Esophagus muscularis mucosa (tissue), 4 donors: ENCODE measurements at regions not wholly inside any gene's neighbourhood (a gene's known extent, or its start where the extent isn't known, plus 50 kb on each side); places are given as distances from the start of the nearest gene placed in this dataset.
"Not testable (repeated sequence)": the region's sequence is repeated elsewhere in the genome, so short reads cannot be mapped to it uniquely, and the experiment has no call there.

Source experiments
- DNase-seq: peaks from one replicate; pipeline ENCODE4 v3.0.0-alpha.2; 2017; ENCODE audit errors: extremely low spot score
- H3K27ac ChIP-seq, 4 donors: fragments of 200-600 bp; sonication (generic); replicated peaks in 1 of 4; 1 replicate in 3 of 4; 2 replicates in 1 of 4; pipeline ENCODE4 v1.5.1; 2016 to 2019; ENCODE audit warnings: mild to moderate bottlenecking in 1 of 4
- H3K27me3 ChIP-seq, 4 donors: fragments of 200-600 bp; sonication (generic); one replicate each; pipeline versions ENCODE4 v1.5.1 to v1.6.0; 2016 to 2019
- H3K36me3 ChIP-seq, 4 donors: fragments of 200-600 bp; sonication (generic); one replicate each; pipeline ENCODE4 v1.5.1; 2016 to 2019
- H3K4me1 ChIP-seq, 4 donors: fragments of 200-600 bp; sonication (generic); one replicate each; pipeline ENCODE4 v1.5.1; 2016 to 2019
- H3K4me3 ChIP-seq, 4 donors: fragments of 200-600 bp; sonication (generic); 1 replicate in 2 of 4; 2 replicates in 2 of 4; pipeline ENCODE4 v1.5.1; 2016 to 2019; ENCODE audit warnings: mild to moderate bottlenecking in 4 of 4, moderate library complexity in 1 of 4
- H3K9me3 ChIP-seq, 4 donors: fragments of 200-600 bp; sonication (generic); 1 replicate in 3 of 4; 2 replicates in 1 of 4; pipeline ENCODE4 v1.5.1; 2016 to 2019
- CTCF ChIP-seq, 3 experiments: fragments of 200-600 bp in 2 of 3; fragments of 450-650 bp in 1 of 3; sonication (generic) in 2 of 3; IDR thresholded peaks; one replicate each; pipeline ENCODE4 v1.5.1; 2017 to 2019; ENCODE audit warnings: antibody characterized with exemption in 3 of 3, mild to moderate bottlenecking in 2 of 3, moderate library complexity in 1 of 3
- EP300 ChIP-seq: sonication (generic); formaldehyde crosslinking; IDR thresholded peaks from one replicate; pipeline ENCODE4 v1.6.1; 2017; ENCODE audit warnings: antibody characterized with exemption
- POLR2A ChIP-seq: fragments of 450-650 bp; IDR thresholded peaks from one replicate; pipeline ENCODE4 v1.6.1; 2017; ENCODE audit warnings: antibody characterized with exemption, moderate library complexity, mild to moderate bottlenecking, low read depth
- POLR2AphosphoS5 ChIP-seq, 2 donors: sonication (generic); formaldehyde crosslinking; IDR thresholded peaks; one replicate each; pipeline ENCODE4 v1.6.1; 2017; ENCODE audit warnings: antibody characterized with exemption in 2 of 2
- WGBS: methylation state at CpG from one replicate; pipeline ENCODE4 v1.1.5; 2018; 5-methylcytosine and 5-hydroxymethylcytosine counted together
- intact Hi-C: fragments of 100-400 bp; cut with DNase I; formaldehyde crosslinking; loops from one replicate; pipeline ENCODE4 v1.15.1; 2023

GRCh38 chr12:54719691-54720090, 71.5 kb upstream of the DCD start:
- no peaks in the 10 kb centered on the region for H3K36me3 ChIP-seq
- 75% methylated on average over 5 of the region's 5 CpGs for WGBS
- no peak overlapping the region for H3K27ac ChIP-seq
- no peaks in the 10 kb centered on the region for H3K4me1 ChIP-seq
- TF ChIP-seq EP300 (no peak), POLR2A (no peak), CTCF (IDR thresholded peaks at IDR 0.05) (no peak), POLR2AphosphoS5 (IDR thresholded peaks at IDR 0.05) (no peak)
- no peak for DNase-seq
- intact Hi-C loops = no loop called here
- H3K9me3 ChIP-seq = no peaks in the 10 kb centered on the region
- peaks cover 0 to 17% (median 0%) of the 10 kb centered on the region in 4 donors for H3K27me3 ChIP-seq
- no peak overlapping the region for H3K4me3 ChIP-seq

GRCh38 chr12:54716261-54716660, 68.1 kb upstream of the DCD start:
- DNase-seq = no peak
- intact Hi-C loops = no loop called here
- no peak overlapping the region for H3K4me3 ChIP-seq
- 50% methylated on average over 2 of the region's 2 CpGs for WGBS
- H3K9me3 ChIP-seq = no peaks in the 10 kb centered on the region
- no peaks in the 10 kb centered on the region for H3K4me1 ChIP-seq
- TF ChIP-seq EP300 = no peak
- no peak overlapping the region for H3K27ac ChIP-seq
- no peaks in the 10 kb centered on the region for H3K36me3 ChIP-seq
- H3K27me3 ChIP-seq = peaks cover 0 to 19% (median 0%) of the 10 kb centered on the region in 4 donors

GRCh38 chr12:54713876-54714275, 65.7 kb upstream of the DCD start:
- DNase-seq, H3K36me3 ChIP-seq, H3K27ac ChIP-seq, intact Hi-C loops, H3K4me3 ChIP-seq, H3K9me3 ChIP-seq, H3K4me1 ChIP-seq: not testable (repeated sequence)
- WGBS = 30% methylated on average over 3 of the region's 3 CpGs
- peaks cover 0 to 12% (median 0%) of the 10 kb centered on the region in 4 donors for H3K27me3 ChIP-seq

- no peaks in the 10 kb centered on the region for H3K9me3 ChIP-seq
- intact Hi-C loops = no loop called here
- no peak for DNase-seq
- no peak overlapping the region for H3K27ac ChIP-seq
- no peak overlapping the region for H3K4me3 ChIP-seq
- WGBS = 87% methylated on average over 1 of the region's 1 CpG
- TF ChIP-seq CTCF (IDR thresholded peaks at IDR 0.05) = no peak
- TF ChIP-seq POLR2AphosphoS5 (IDR thresholded peaks at IDR 0.05) = no peak
- no peak for TF ChIP-seq EP300
- TF ChIP-seq POLR2A = no peak
- H3K27me3 ChIP-seq = peaks cover 0 to 11% (median 0%) of the 10 kb centered on the region in 4 donors
- H3K36me3 ChIP-seq = no peaks in the 10 kb centered on the region
- H3K4me1 ChIP-seq = no peaks in the 10 kb centered on the region
Measured at GRCh38 chr12:54711669-54712068, 63.5 kb upstream of the DCD start.

- no peak for TF ChIP-seq CTCF (IDR thresholded peaks at IDR 0.05)
- no peak for TF ChIP-seq EP300
- TF ChIP-seq POLR2AphosphoS5 (IDR thresholded peaks at IDR 0.05) = no peak
- TF ChIP-seq POLR2A = no peak
- H3K36me3 ChIP-seq = no peaks in the 10 kb centered on the region
- WGBS = 69% methylated on average over 4 of the region's 4 CpGs
- H3K4me1 ChIP-seq = no peaks in the 10 kb centered on the region
- intact Hi-C loops = no loop called here
- no peak overlapping the region for H3K27ac ChIP-seq
- DNase-seq = no peak
- H3K4me3 ChIP-seq = no peak overlapping the region
- no peaks in the 10 kb centered on the region for H3K27me3 ChIP-seq
- H3K9me3 ChIP-seq = no peaks in the 10 kb centered on the region
Measured at GRCh38 chr12:54708826-54709225, 60.7 kb upstream of the DCD start.

- 58% methylated on average over 8 of the region's 8 CpGs for WGBS
- H3K27me3 ChIP-seq = no peaks in the 10 kb centered on the region
- TF ChIP-seq POLR2AphosphoS5 (IDR thresholded peaks at IDR 0.05) (no peak), CTCF (IDR thresholded peaks at IDR 0.05) (no peak), POLR2A (no peak), EP300 (no peak)
- no peak for DNase-seq
- H3K36me3 ChIP-seq = no peaks in the 10 kb centered on the region
- H3K4me3 ChIP-seq = no peak overlapping the region
- no peaks in the 10 kb centered on the region for H3K4me1 ChIP-seq
- H3K9me3 ChIP-seq = no peaks in the 10 kb centered on the region
- no peak overlapping the region for H3K27ac ChIP-seq
- intact Hi-C loops = no loop called here
Measured at GRCh38 chr12:54704202-54704601, 56.0 kb upstream of the DCD start.
